Ascending aorta (tissue), 2 donors: ENCODE measurements at regions not wholly inside any gene's neighbourhood (a gene's known extent, or its start where the extent isn't known, plus 50 kb on each side); places are given as distances from the start of the nearest gene placed in this dataset.

Experiments
- DNase-seq, 2 donors: peaks; one replicate each; pipeline ENCODE4 v3.0.0-alpha.2; 2019; ENCODE audit warnings: low spot score in 2 of 2
- H3K27ac ChIP-seq, 2 donors: fragments of 200-600 bp; sonication (generic); one replicate each; pipeline ENCODE4 v1.5.1; 2016 to 2017; ENCODE audit warnings: mild to moderate bottlenecking in 1 of 2
- H3K27me3 ChIP-seq: fragments of 200-600 bp; sonication (generic); one replicate; pipeline ENCODE4 v1.5.1; 2017
- H3K36me3 ChIP-seq, 2 donors: fragments of 200-600 bp; sonication (generic); one replicate each; pipeline ENCODE4 v1.5.1; 2016
- H3K4me1 ChIP-seq, 2 donors: fragments of 200-600 bp; sonication (generic); one replicate each; pipeline ENCODE4 v1.5.1; 2016 to 2017; ENCODE audit warnings: mild to moderate bottlenecking in 1 of 2
- H3K4me3 ChIP-seq, 2 donors: fragments of 200-600 bp; sonication (generic); one replicate each; pipeline ENCODE4 v1.5.1; 2016 to 2017; ENCODE audit warnings: mild to moderate bottlenecking in 1 of 2
- H3K9me3 ChIP-seq, 2 donors: fragments of 200-600 bp; sonication (generic); one replicate each; pipeline ENCODE4 v1.5.1; 2016
- CTCF ChIP-seq, 3 experiments: fragments of 200-600 bp in 2 of 3; fragments of 450-650 bp in 1 of 3; sonication (generic) in 2 of 3; IDR thresholded peaks; one replicate each; pipeline ENCODE4 v1.5.1; 2016 to 2019; ENCODE audit warnings: antibody characterized with exemption in 3 of 3, mild to moderate bottlenecking in 1 of 3, moderate library complexity in 1 of 3
- intact Hi-C: fragments of 100-400 bp; cut with DNase I; formaldehyde crosslinking; loops from one replicate; pipeline ENCODE4 v1.15.1; 2023

- H3K27me3 ChIP-seq = no peaks in the 10 kb centered on the region
- no peaks in the 10 kb centered on the region for H3K36me3 ChIP-seq
- no peak overlapping the region for H3K4me3 ChIP-seq
- intact Hi-C loops = no loop called here
- no peak for TF ChIP-seq CTCF (IDR thresholded peaks at IDR 0.05)
- no peaks in the 10 kb centered on the region for H3K9me3 ChIP-seq
- no peak overlapping the region for H3K27ac ChIP-seq
- no peak for DNase-seq
- H3K4me1 ChIP-seq = no peaks in the 10 kb centered on the region
Observed at GRCh38 chr13:107477772-107478379, 737.5 kb downstream of the LIG4 start.

- Histone ChIP-seq H3K27ac (no peak overlapping the region), H3K4me3 (no peak overlapping the region), H3K4me1 (no peaks in the 10 kb centered on the region), H3K36me3 (no peaks in the 10 kb centered on the region), H3K27me3 (no peaks in the 10 kb centered on the region), H3K9me3 (no peaks in the 10 kb centered on the region)
- no peak for TF ChIP-seq CTCF (IDR thresholded peaks at IDR 0.05)
- intact Hi-C loops = no loop called here
- DNase-seq = no peak
Observed at GRCh38 chr13:107475753-107476453, 739.4 kb downstream of the LIG4 start.

GRCh38 chr13:107473253-107473652, 742.1 kb downstream of the LIG4 start:
- H3K4me3 ChIP-seq = no peak overlapping the region
- H3K4me1 ChIP-seq = no peaks in the 10 kb centered on the region
- no peak for TF ChIP-seq CTCF (IDR thresholded peaks at IDR 0.05)
- H3K27ac ChIP-seq = no peak overlapping the region
- no peaks in the 10 kb centered on the region for H3K36me3 ChIP-seq
- no peaks in the 10 kb centered on the region for H3K9me3 ChIP-seq
- no peak for DNase-seq
- no peaks in the 10 kb centered on the region for H3K27me3 ChIP-seq
- intact Hi-C loops = no loop called here

DNA sequence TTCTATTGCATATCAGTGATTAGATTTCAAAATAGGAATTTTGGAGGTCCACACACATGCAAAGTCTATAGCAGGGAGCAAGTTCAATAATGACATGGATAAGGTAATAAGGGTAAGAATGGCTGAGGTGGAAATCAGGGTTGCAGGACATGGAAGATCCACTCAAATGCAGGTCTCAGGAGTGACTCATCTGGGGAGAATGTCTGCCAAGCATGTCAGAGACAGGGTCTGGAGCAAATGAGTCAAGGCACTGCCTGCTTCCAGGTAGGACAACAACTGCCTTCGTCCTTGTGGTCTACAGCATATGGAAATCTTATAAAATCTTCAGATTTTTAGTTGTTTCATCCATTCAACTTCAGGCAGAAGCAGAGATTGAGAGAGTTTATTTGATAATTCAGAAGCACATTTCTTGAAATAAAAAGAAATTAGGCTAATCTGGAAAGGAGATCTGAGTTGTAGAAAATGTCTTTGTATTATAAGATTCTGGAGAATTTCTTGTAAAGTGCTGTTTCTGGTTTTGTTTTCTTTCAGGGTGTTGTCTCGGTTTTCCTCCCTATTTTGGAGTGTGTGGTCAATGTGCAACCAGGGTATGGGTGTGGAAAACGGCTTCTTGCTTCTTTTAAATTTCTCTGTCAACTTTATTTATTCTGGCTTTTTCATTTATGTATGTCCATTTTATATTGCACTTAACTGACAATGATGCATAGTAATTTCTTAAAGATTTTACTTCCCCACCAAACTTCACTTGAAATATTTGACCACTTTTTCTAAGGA, 748.8 kb downstream of the LIG4 start:
- H3K9me3 ChIP-seq = no peaks in the 10 kb centered on the region
- H3K4me1 ChIP-seq = no peaks in the 10 kb centered on the region
- intact Hi-C loops = no loop called here
- no peak for DNase-seq
- no peak overlapping the region for H3K4me3 ChIP-seq
- no peak for TF ChIP-seq CTCF (IDR thresholded peaks at IDR 0.05)
- H3K27me3 ChIP-seq = no peaks in the 10 kb centered on the region
- no peaks in the 10 kb centered on the region for H3K36me3 ChIP-seq
- no peak overlapping the region for H3K27ac ChIP-seq

- Histone ChIP-seq H3K4me3 (no peak overlapping the region), H3K4me1 (peaks cover 0 to 6% of the 10 kb centered on the region in 2 donors), H3K9me3 (no peaks in the 10 kb centered on the region), H3K27ac (peak overlapping the region in 1 of 2 donors; percentile 22), H3K36me3 (no peaks in the 10 kb centered on the region), H3K27me3 (no peaks in the 10 kb centered on the region)
- DNase-seq = no peak
- intact Hi-C loops = no loop called here
- TF ChIP-seq CTCF (IDR thresholded peaks at IDR 0.05) = no peak
Observed at GRCh38 chr13:107462501-107462900, 752.8 kb downstream of the LIG4 start.
